Endothelial cell of umbilical vein (primary cell): ENCODE measurements at regions not wholly inside any gene's neighbourhood (a gene's known extent, or its start where the extent isn't known, plus 50 kb on each side); places are given as distances from the start of the nearest gene placed in this dataset.

ENCODE experiments used
- BruUV-seq: library from RNA; stranded (reverse); fragments of 400-500 nt; replicated peaks from 2 replicates; lab custom pipeline; 2021; lab: Mats Ljungman, UMichigan
- CTCF ChIA-PET: fragments of 300-600, 350-600 bp; sonication (Branson Sonifier 250); formaldehyde crosslinking; loops from one replicate; lab custom pipeline; 2021; ENCODE audit warnings: antibody characterized with exemption, inconsistent platforms; lab: Charles Lee
- POLR2A ChIA-PET: fragments of 300-600, 350-600 bp; sonication (Branson Sonifier 250); formaldehyde crosslinking; loops from one replicate; lab custom pipeline; 2021; ENCODE audit warnings: antibody characterized with exemption, inconsistent platforms; lab: Charles Lee
- DNase-seq: peaks from one replicate; pipeline ENCODE4 v3.0.0-alpha.2; 2011; ENCODE audit warnings: low read depth, low spot score
- FAIRE-seq: peaks from 2 replicates; lab custom pipeline; 2011; peaks lifted over from hg19 to GRCh38; lab: Jason Lieb, UNC
- H2AFZ ChIP-seq: 2 replicates; pipeline ENCODE4 v1.6.0; 2012; ENCODE audit warnings: low read depth, low read length, control low read depth, inconsistent platforms
- H3K27ac ChIP-seq: 2 replicates; pipeline ENCODE4 v1.5.1; 2011; ENCODE audit warnings: low read depth, mild to moderate bottlenecking, control low read depth, low read length, moderate library complexity; ENCODE audit not compliant: insufficient read depth
- H3K27me3 ChIP-seq, 2 experiments: 2 replicates each; pipeline versions ENCODE4 v1.6.0 to v1.6.1; 2011; ENCODE audit warnings: low read length in 2 of 2, mixed read lengths in 1 of 2; ENCODE audit not compliant: control insufficient read depth in 2 of 2, insufficient read depth in 2 of 2
- H3K36me3 ChIP-seq, 2 experiments: 2 replicates in 1 of 2; 3 replicates in 1 of 2; pipeline ENCODE4 v1.5.1; 2011; ENCODE audit warnings: low read length in 2 of 2, mild to moderate bottlenecking in 1 of 2, moderate library complexity in 1 of 2; ENCODE audit not compliant: control insufficient read depth in 2 of 2, insufficient read depth in 2 of 2; ENCODE audit errors: extremely low read depth in 1 of 2
- H3K4me1 ChIP-seq: 3 replicates; pipeline ENCODE4 v1.5.1; 2011; ENCODE audit warnings: mild to moderate bottlenecking, low read length; ENCODE audit not compliant: control insufficient read depth, insufficient read depth; ENCODE audit errors: extremely low read depth
- H3K4me2 ChIP-seq: 2 replicates; pipeline ENCODE4 v1.6.1; 2011; ENCODE audit warnings: low read length, control low read depth, mixed read lengths; ENCODE audit not compliant: insufficient read depth
- H3K4me3 ChIP-seq, 3 experiments: fragments of 200-600 bp in 1 of 3; sonication (generic), shearing (Covaris generic) in 1 of 3; replicated peaks in 1 of 3; 2 replicates each; pipeline ENCODE4 v1.5.1; 2011 to 2016; ENCODE audit warnings: control low read depth in 3 of 3, low read length in 3 of 3, mild to moderate bottlenecking in 2 of 3, inconsistent platforms in 1 of 3, low read depth in 1 of 3, moderate library complexity in 1 of 3; ENCODE audit not compliant: insufficient read depth in 1 of 3
- H3K79me2 ChIP-seq: 2 replicates; pipeline ENCODE4 v1.6.0; 2012; ENCODE audit warnings: low read length, inconsistent platforms; ENCODE audit not compliant: control insufficient read depth, insufficient read depth
- H3K9ac ChIP-seq: replicated peaks from 2 replicates; pipeline ENCODE3; 2011; ENCODE audit warnings: low read length, control low read depth; ENCODE audit not compliant: insufficient read depth; ENCODE audit errors: extremely low read depth
- H3K9me1 ChIP-seq: replicated peaks from 3 replicates; pipeline ENCODE4 v1.6.0; 2011; ENCODE audit warnings: mild to moderate bottlenecking, low read length; ENCODE audit not compliant: control insufficient read depth, insufficient read depth; ENCODE audit errors: extremely low read depth
- H3K9me3 ChIP-seq: replicated peaks from 2 replicates; pipeline ENCODE4 v1.5.1; 2012; ENCODE audit warnings: low read length, inconsistent platforms; ENCODE audit not compliant: control insufficient read depth, insufficient read depth
- H4K20me1 ChIP-seq: replicated peaks from 2 replicates; pipeline ENCODE3; 2011; ENCODE audit warnings: mild to moderate bottlenecking, low read length; ENCODE audit not compliant: control insufficient read depth, insufficient read depth; ENCODE audit errors: extremely low read depth
- CTCF ChIP-seq, 2 donors: IDR thresholded peaks; 1 replicate in 1 of 2; 2 replicates in 1 of 2; pipeline ENCODE4 v1.5.1; 2011; ENCODE audit warnings: low read length in 2 of 2, mild to moderate bottlenecking in 2 of 2, moderate library complexity in 2 of 2, control low read depth in 1 of 2, inconsistent platforms in 1 of 2, low read depth in 1 of 2; ENCODE audit not compliant: insufficient read depth in 1 of 2; ENCODE audit errors: extremely low read depth in 1 of 2
- EZH2 ChIP-seq: IDR thresholded peaks from 2 replicates; pipeline ENCODE4 v1.6.1; 2012; ENCODE audit warnings: borderline replicate concordance, low read depth, mild to moderate bottlenecking, moderate library complexity, low read length, inconsistent platforms; ENCODE audit not compliant: severe bottlenecking
- FOS ChIP-seq: IDR thresholded peaks from 2 replicates; pipeline ENCODE4 v1.6.1; 2011; ENCODE audit warnings: mild to moderate bottlenecking, low read length, moderate library complexity, borderline replicate concordance; ENCODE audit not compliant: insufficient read depth
- GATA2 ChIP-seq: IDR thresholded peaks from 2 replicates; pipeline ENCODE4 v1.7.0; 2011; ENCODE audit warnings: low read depth, mild to moderate bottlenecking, moderate library complexity, mixed read lengths, low read length; ENCODE audit not compliant: insufficient read length, insufficient read depth
- JUN ChIP-seq: IDR thresholded peaks from 2 replicates; pipeline ENCODE4 v1.6.1; 2011; ENCODE audit warnings: borderline replicate concordance, low read depth; ENCODE audit not compliant: insufficient read length, insufficient read depth
- MAX ChIP-seq: IDR thresholded peaks from 2 replicates; pipeline ENCODE4 v1.6.1; 2011; ENCODE audit not compliant: insufficient read depth, insufficient read length
- MYC ChIP-seq: IDR thresholded peaks from one replicate; pipeline ENCODE4 v1.6.1; 2011; ENCODE audit warnings: mild to moderate bottlenecking, low read depth, low read length
- POLR2A ChIP-seq: IDR thresholded peaks from 2 replicates; pipeline ENCODE4 v1.6.1; 2012; ENCODE audit warnings: low read depth, mild to moderate bottlenecking, control low read depth, low read length
- POLR2AphosphoS5 ChIP-seq: IDR thresholded peaks from 2 replicates; pipeline ENCODE4 v1.6.1; 2012; ENCODE audit warnings: low read depth, mild to moderate bottlenecking, control low read depth, low read length, moderate library complexity; ENCODE audit not compliant: insufficient read depth
- dilution Hi-C: fragments of 300-500 bp; cut with MboI; formaldehyde crosslinking; loops from one replicate; pipeline ENCODE4 v1.15.0; 2019; ENCODE audit warnings: low sequenced_read_pairs; ENCODE audit not compliant: extremely low pct_ligation_motif_present
- intact Hi-C: fragments of 100-400 bp; cut with micrococcal nuclease; formaldehyde crosslinking; loops from one replicate; pipeline ENCODE4 v1.10.0; 2022

- dilution Hi-C loops, result no loop called here
These were observed 722.5 kb upstream of the CADM2 start for GRCh38 chr3:84236261-84236660.

GRCh38 chr3:84245789-84246188 is 713.0 kb upstream of the CADM2 start:
- BruUV-seq, result no TSS peak
- Histone ChIP-seq H2AFZ (no peak overlapping the region), H3K4me1 (no peaks in the 10 kb centered on the region), H3K79me2 (no peaks in the 10 kb centered on the region), H3K4me2 (no peak overlapping the region), H4K20me1 (no peaks in the 10 kb centered on the region), H3K27me3 (no peaks in the 10 kb centered on the region), H3K27ac (no peak overlapping the region), H3K36me3 (no peaks in the 10 kb centered on the region), H3K9ac (no peak overlapping the region), H3K9me1 (no peaks in the 10 kb centered on the region), H3K9me3 (peaks cover 2% of the 10 kb centered on the region), H3K4me3 (no peak overlapping the region)
- intact Hi-C loops, result no loop called here
- ChIA-PET CTCF (no interaction called here), POLR2A (no interaction called here)
- TF ChIP-seq POLR2AphosphoS5, result no peak
- TF ChIP-seq MYC, result no peak
- no peak for TF ChIP-seq GATA2
- no peak for TF ChIP-seq EZH2
- no peak for TF ChIP-seq FOS
- no peak for TF ChIP-seq POLR2A
- TF ChIP-seq JUN, result no peak
- no peak for TF ChIP-seq CTCF (IDR thresholded peaks at IDR 0.05; ENCODE audit: extremely low read depth in 1 of 2, insufficient read depth in 1 of 2, low read depth in 1 of 2, low read length in 2 of 2)
- no peak for TF ChIP-seq MAX
- DNase-seq (no peak), FAIRE-seq (no peak)
- dilution Hi-C loops, result no loop called here

More at GRCh38 chr3:84236261-84236660, 722.5 kb upstream of the CADM2 start:
- no peak overlapping the region for H2AFZ ChIP-seq
- H3K9me3 ChIP-seq, result peaks cover 6% of the 10 kb centered on the region
- no peak overlapping the region for H3K4me3 ChIP-seq
- FAIRE-seq (no peak), DNase-seq (no peak)
- no peaks in the 10 kb centered on the region for H3K79me2 ChIP-seq
- no peak overlapping the region for H3K9ac ChIP-seq
- H3K36me3 ChIP-seq, result no peaks in the 10 kb centered on the region
- intact Hi-C loops, result no loop called here
- no peak overlapping the region for H3K4me2 ChIP-seq
- no peak overlapping the region for H3K27ac ChIP-seq
- H4K20me1 ChIP-seq, result no peaks in the 10 kb centered on the region
- BruUV-seq, result no TSS peak
- H3K27me3 ChIP-seq, result no peaks in the 10 kb centered on the region
- TF ChIP-seq EZH2 (no peak), FOS (no peak), POLR2A (no peak), MAX (no peak), JUN (no peak), POLR2AphosphoS5 (no peak), MYC (no peak)
- H3K4me1 ChIP-seq, result no peaks in the 10 kb centered on the region
- ChIA-PET POLR2A (no interaction called here), CTCF (no interaction called here)
- no peaks in the 10 kb centered on the region for H3K9me1 ChIP-seq
